IMR-90 (cell line): ENCODE measurements at regions not wholly inside any gene's neighbourhood (a gene's known extent, or its start where the extent isn't known, plus 50 kb on each side); places are given as distances from the start of the nearest gene placed in this dataset.

Experiments
- ATAC-seq: fragments of 200-7000 bp; cut with Tn5 transposase; 2 replicates; pipeline ENCODE4 v1.9.1; 2020; ENCODE audit warnings: low read depth, mild to moderate bottlenecking, moderate library complexity
- BruUV-seq: library from RNA; stranded (reverse); fragments of 400-500 nt; replicated peaks from 2 replicates; lab custom pipeline; 2021; lab: Mats Ljungman, UMichigan
- CTCF ChIA-PET: fragments of 300-600 bp; formaldehyde crosslinking; extraction: SDS; loops from one replicate; lab custom pipeline; 2021; ENCODE audit warnings: antibody characterized with exemption; lab: Yijun Ruan, JAX
- POLR2A ChIA-PET: fragments of 300-600 bp; sonication (Branson Sonifier 250); formaldehyde crosslinking; loops from one replicate; lab custom pipeline; 2022; ENCODE audit warnings: antibody characterized with exemption; ENCODE audit not compliant: unreplicated experiment; lab: Charles Lee
- DNase-seq: peaks from one replicate; pipeline ENCODE4 v3.0.0; 2013
- H2AFZ ChIP-seq: replicated peaks from 2 replicates; pipeline ENCODE3; 2013; ENCODE audit warnings: low read length, mild to moderate bottlenecking; ENCODE audit not compliant: poor library complexity
- H2AK5ac ChIP-seq: 2 replicates; pipeline ENCODE4 v1.6.1; 2013; ENCODE audit warnings: low read depth, low read length, inconsistent platforms
- H2AK9ac ChIP-seq: replicated peaks from 2 replicates; pipeline ENCODE3; 2013; ENCODE audit warnings: mild to moderate bottlenecking, low read depth, low read length, moderate library complexity; ENCODE audit not compliant: poor library complexity
- H2BK120ac ChIP-seq: 2 replicates; pipeline ENCODE4 v1.6.1; 2013; ENCODE audit warnings: low read depth, low read length, inconsistent platforms
- H2BK15ac ChIP-seq: 3 replicates; pipeline ENCODE4 v1.6.1; 2013; ENCODE audit warnings: low read depth, low read length, inconsistent platforms
- H2BK20ac ChIP-seq: 2 replicates; pipeline ENCODE4 v1.6.1; 2013; ENCODE audit warnings: low read depth, mild to moderate bottlenecking, inconsistent platforms, low read length, moderate library complexity
- H2BK5ac ChIP-seq: 2 replicates; pipeline ENCODE4 v1.6.1; 2013; ENCODE audit warnings: mild to moderate bottlenecking, low read depth, low read length, inconsistent platforms; ENCODE audit not compliant: poor library complexity, severe bottlenecking
- H3K14ac ChIP-seq: replicated peaks from 2 replicates; pipeline ENCODE4 v1.6.1; 2013; ENCODE audit warnings: low read depth, low read length, inconsistent platforms
- H3K18ac ChIP-seq: 2 replicates; pipeline ENCODE4 v1.6.1; 2013; ENCODE audit warnings: low read depth, low read length, control low read depth
- H3K23ac ChIP-seq: 2 replicates; pipeline ENCODE4 v1.6.1; 2013; ENCODE audit warnings: low read depth, low read length, inconsistent platforms
- H3K27ac ChIP-seq: 2 replicates; pipeline ENCODE4 v1.5.1; 2013; ENCODE audit warnings: mild to moderate bottlenecking, control low read depth, low read length; ENCODE audit not compliant: insufficient read depth
- H3K27me3 ChIP-seq: 2 replicates; pipeline ENCODE4 v1.6.1; 2013; ENCODE audit warnings: low read length; ENCODE audit not compliant: control insufficient read depth, insufficient read depth
- H3K36me3 ChIP-seq: 2 replicates; pipeline ENCODE4 v1.6.1; 2013; ENCODE audit warnings: low read length, mixed read lengths; ENCODE audit not compliant: control insufficient read depth, insufficient read depth
- H3K4ac ChIP-seq: 2 replicates; pipeline ENCODE4 v1.6.1; 2013; ENCODE audit warnings: low read depth, low read length, inconsistent platforms
- H3K4me1 ChIP-seq: 2 replicates; pipeline ENCODE4 v1.6.1; 2013; ENCODE audit warnings: low read length, mixed read lengths; ENCODE audit not compliant: control insufficient read depth, insufficient read depth
- H3K4me2 ChIP-seq: 2 replicates; pipeline ENCODE4 v1.6.1; 2013; ENCODE audit warnings: low read depth, mild to moderate bottlenecking, control low read depth, low read length, moderate library complexity
- H3K4me3 ChIP-seq: 2 replicates; pipeline ENCODE4 v1.5.1; 2013; ENCODE audit warnings: low read depth, mild to moderate bottlenecking, control low read depth, low read length, moderate library complexity; ENCODE audit not compliant: insufficient read depth
- H3K56ac ChIP-seq: 2 replicates; pipeline ENCODE4 v1.6.1; 2013; ENCODE audit warnings: low read length, inconsistent platforms; ENCODE audit not compliant: insufficient read depth; ENCODE audit errors: extremely low read depth
- H3K79me1 ChIP-seq, 2 experiments: 2 replicates each; pipeline ENCODE4 v1.6.1; 2013; ENCODE audit warnings: low read length in 2 of 2, inconsistent platforms in 1 of 2, low read depth in 1 of 2
- H3K9ac ChIP-seq: 2 replicates; pipeline ENCODE4 v1.6.1; 2013; ENCODE audit warnings: low read depth, low read length, control low read depth
- H3K9me1 ChIP-seq: 2 replicates; pipeline ENCODE4 v1.6.1; 2013; ENCODE audit warnings: low read length, inconsistent platforms; ENCODE audit not compliant: insufficient read depth
- H3K9me3 ChIP-seq: 2 replicates; pipeline ENCODE4 v1.6.1; 2013; ENCODE audit warnings: low read length; ENCODE audit not compliant: control insufficient read depth, insufficient read depth
- H4K20me1 ChIP-seq: 2 replicates; pipeline ENCODE4 v1.6.1; 2013; ENCODE audit warnings: low read length, inconsistent platforms; ENCODE audit not compliant: insufficient read depth
- H4K5ac ChIP-seq: 2 replicates; pipeline ENCODE4 v1.6.1; 2013; ENCODE audit warnings: mild to moderate bottlenecking, low read depth, low read length, control low read depth
- H4K8ac ChIP-seq, 2 experiments: 2 replicates each; pipeline ENCODE4 v1.6.1; 2013; ENCODE audit warnings: low read depth in 2 of 2, low read length in 2 of 2, control low read depth in 1 of 2, inconsistent platforms in 1 of 2
- H4K91ac ChIP-seq: 2 replicates; pipeline ENCODE4 v1.6.1; 2013; ENCODE audit warnings: low read depth, low read length, inconsistent platforms; ENCODE audit not compliant: insufficient read depth
- BHLHE40 ChIP-seq: fragments of 150-350 bp; IDR thresholded peaks from 2 replicates; pipeline ENCODE4 v1.6.1; 2016; ENCODE audit warnings: mild to moderate bottlenecking, low read depth, low read length
- CEBPB ChIP-seq: IDR thresholded peaks from 2 replicates; pipeline ENCODE4 v1.6.1; 2012; ENCODE audit warnings: low read depth, low read length, improper control_type of control experiment
- CHD1 ChIP-seq: IDR thresholded peaks from 2 replicates; pipeline ENCODE4 v1.6.1; 2012; ENCODE audit warnings: low read depth, low read length, improper control_type of control experiment
- CTCF ChIP-seq: conservative IDR thresholded peaks from 2 replicates; pipeline ENCODE4 v1.5.1; 2012; ENCODE audit warnings: mild to moderate bottlenecking, low read depth, low read length, improper control_type of control experiment
- ELK1 ChIP-seq: fragments of 150-350 bp; IDR thresholded peaks from 2 replicates; pipeline ENCODE4 v1.6.1; 2016; ENCODE audit warnings: low read depth, mild to moderate bottlenecking, low read length, moderate library complexity, borderline replicate concordance
- FOS ChIP-seq: fragments of 150-350 bp; IDR thresholded peaks from 2 replicates; pipeline ENCODE4 v1.6.1; 2016; ENCODE audit warnings: low read depth, low read length
- MAFK ChIP-seq: IDR thresholded peaks from 2 replicates; pipeline ENCODE4 v1.6.1; 2012; ENCODE audit warnings: low read depth, low read length, improper control_type of control experiment
- MAZ ChIP-seq: IDR thresholded peaks from 2 replicates; pipeline ENCODE4 v1.6.1; 2012; ENCODE audit warnings: low read depth, mild to moderate bottlenecking, low read length, improper control_type of control experiment, moderate library complexity, borderline replicate concordance
- MXI1 ChIP-seq: IDR thresholded peaks from 2 replicates; pipeline ENCODE4 v1.6.1; 2012; ENCODE audit warnings: low read depth, mild to moderate bottlenecking, low read length, moderate library complexity, borderline replicate concordance
- NFE2L2 ChIP-seq: fragments of 150-350 bp; IDR thresholded peaks from 2 replicates; pipeline ENCODE4 v1.6.1; 2016; ENCODE audit warnings: low read depth, mild to moderate bottlenecking, low read length
- POLR2A ChIP-seq: IDR thresholded peaks from 2 replicates; pipeline ENCODE4 v1.6.1; 2012; ENCODE audit warnings: mild to moderate bottlenecking, low read depth, low read length
- RAD21 ChIP-seq: IDR thresholded peaks from 2 replicates; pipeline ENCODE4 v1.6.1; 2012; ENCODE audit warnings: low read length, improper control_type of control experiment
- RCOR1 ChIP-seq: IDR thresholded peaks from 2 replicates; pipeline ENCODE4 v1.6.1; 2012; ENCODE audit warnings: mild to moderate bottlenecking, low read length, improper control_type of control experiment; ENCODE audit not compliant: insufficient replicate concordance
- RFX5 ChIP-seq: IDR thresholded peaks from 2 replicates; pipeline ENCODE4 v1.8.0; 2012; ENCODE audit warnings: low read depth, mild to moderate bottlenecking, low read length, moderate library complexity
- SMC3 ChIP-seq: fragments of 150-350 bp; IDR thresholded peaks from 2 replicates; pipeline ENCODE4 v1.6.1; 2016; ENCODE audit warnings: low read depth, mild to moderate bottlenecking, antibody characterized with exemption, low read length, moderate library complexity
- WGBS, 2 experiments: methylation state at CpG; one replicate each; pipeline versions ENCODE4 v1.1.5 to v1.1.7; 2013; ENCODE audit warnings: missing lambda C conversion rate in 2 of 2; ENCODE audit not compliant: insufficient read length in 1 of 2; ENCODE audit errors: extremely low coverage in 2 of 2; 5-methylcytosine and 5-hydroxymethylcytosine counted together
- dilution Hi-C: fragments of 300-500 bp; cut with HindIII; formaldehyde crosslinking; loops from one replicate; pipeline ENCODE4 v1.14.3; 2018; ENCODE audit warnings: low sequenced_read_pairs; ENCODE audit not compliant: unreplicated experiment
- in situ Hi-C: fragments of 300-500 bp; cut with MboI; formaldehyde crosslinking; loops from 3 replicates; pipeline ENCODE4 v1.14.3; 2019; ENCODE audit warnings: low sequenced_read_pairs, inconsistent platforms, mixed read lengths
- intact Hi-C: fragments of 100-400 bp; cut with micrococcal nuclease; formaldehyde crosslinking; loops from 2 replicates; pipeline ENCODE4 v1.10.0; 2022
- TF ChIP-seq, protein P1 (sequence below): fragments of 150-350 bp; IDR thresholded peaks from 2 replicates; pipeline ENCODE4 v1.6.1; 2017; ENCODE audit warnings: mild to moderate bottlenecking, antibody characterized with exemption, low read length, low read depth

GRCh38 chr18:29648891-29649290 is 1393.7 kb downstream of the DSC3 start:
- no peak overlapping the region for H2BK120ac ChIP-seq
- H4K91ac ChIP-seq, result no peak overlapping the region
- H3K36me3 ChIP-seq, result no peaks in the 10 kb centered on the region
- no peaks in the 10 kb centered on the region for H3K4me1 ChIP-seq
- dilution Hi-C loops (no loop called here), intact Hi-C loops (no loop called here), in situ Hi-C loops (no loop called here)
- no peak for TF ChIP-seq BHLHE40
- TF ChIP-seq POLR2A, result no peak
- no peak for TF ChIP-seq MAFK
- no peak for TF ChIP-seq RAD21
- TF ChIP-seq NFE2L2, result no peak
- TF ChIP-seq ELK1, result no peak
- no peak for TF ChIP-seq CTCF
- TF ChIP-seq SMC3, result no peak
- TF ChIP-seq RCOR1, result no peak
- no peak for TF ChIP-seq CEBPB
- TF ChIP-seq, protein P1, sequence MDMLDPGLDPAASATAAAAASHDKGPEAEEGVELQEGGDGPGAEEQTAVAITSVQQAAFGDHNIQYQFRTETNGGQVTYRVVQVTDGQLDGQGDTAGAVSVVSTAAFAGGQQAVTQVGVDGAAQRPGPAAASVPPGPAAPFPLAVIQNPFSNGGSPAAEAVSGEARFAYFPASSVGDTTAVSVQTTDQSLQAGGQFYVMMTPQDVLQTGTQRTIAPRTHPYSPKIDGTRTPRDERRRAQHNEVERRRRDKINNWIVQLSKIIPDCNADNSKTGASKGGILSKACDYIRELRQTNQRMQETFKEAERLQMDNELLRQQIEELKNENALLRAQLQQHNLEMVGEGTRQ, result no peak
- no peak for TF ChIP-seq FOS
- no peak for TF ChIP-seq MAZ
- no peak for TF ChIP-seq MXI1
- no peak for TF ChIP-seq RFX5
- TF ChIP-seq CHD1, result no peak
- no peak overlapping the region for H4K8ac ChIP-seq
- ATAC-seq (no peak), DNase-seq (no peak)
- H3K56ac ChIP-seq, result no peak overlapping the region
- H3K9ac ChIP-seq, result no peak overlapping the region
- BruUV-seq, result no TSS peak
- H2AK5ac ChIP-seq, result no peak overlapping the region
- H2BK20ac ChIP-seq, result no peak overlapping the region
- H3K4me3 ChIP-seq, result no peak overlapping the region
- H3K27ac ChIP-seq, result no peak overlapping the region
- no peak overlapping the region for H3K4me2 ChIP-seq
- no peaks in the 10 kb centered on the region for H3K79me1 ChIP-seq
- no peaks in the 10 kb centered on the region for H3K9me3 ChIP-seq
- no peak overlapping the region for H2BK15ac ChIP-seq
- no peak overlapping the region for H2AK9ac ChIP-seq
- ChIA-PET POLR2A (no interaction called here), CTCF (no interaction called here)
- H3K9me1 ChIP-seq, result no peaks in the 10 kb centered on the region
- H3K4ac ChIP-seq, result no peak overlapping the region
- H4K5ac ChIP-seq, result no peak overlapping the region
- H2BK5ac ChIP-seq, result no peak overlapping the region
- WGBS, 2 experiments, result no CpG with 5 or more reads among the region's 1 CpG
- no peak overlapping the region for H2AFZ ChIP-seq
- no peaks in the 10 kb centered on the region for H3K27me3 ChIP-seq
- no peak overlapping the region for H3K23ac ChIP-seq
- no peak overlapping the region for H3K14ac ChIP-seq
- no peak overlapping the region for H3K18ac ChIP-seq
- H4K20me1 ChIP-seq, result no peaks in the 10 kb centered on the region
